GM12892 (cell line): ENCODE measurements at regions not wholly inside any gene's neighbourhood (a gene's known extent, or its start where the extent isn't known, plus 50 kb on each side); places are given as distances from the start of the nearest gene placed in this dataset.

Experiments used
- POLR2A ChIP-seq: IDR thresholded peaks from 2 replicates; pipeline ENCODE4 v1.6.1; 2011; ENCODE audit warnings: low read depth, low read length, control low read depth
- POLR2AphosphoS5 ChIP-seq: IDR thresholded peaks from 2 replicates; pipeline ENCODE4 v1.6.1; 2011; ENCODE audit warnings: low read depth, low read length, control low read depth
- TAF1 ChIP-seq: IDR thresholded peaks from 2 replicates; pipeline ENCODE4 v1.6.1; 2011; ENCODE audit warnings: low read depth, mild to moderate bottlenecking, control low read depth, low read length, borderline replicate concordance

GRCh38 chr2:120949027-120949956 lies 213.6 kb downstream of the GLI2 start:
- no peak for TF ChIP-seq POLR2AphosphoS5
- TF ChIP-seq POLR2A = no peak
- TF ChIP-seq TAF1 = no peak
